IPS-18c (cell line): ENCODE measurements at regions not wholly inside any gene's neighbourhood (a gene's known extent, or its start where the extent isn't known, plus 50 kb on each side); places are given as distances from the start of the nearest gene placed in this dataset.
"Not testable (repeated sequence)": the region's sequence is repeated elsewhere in the genome, so short reads cannot be mapped to it uniquely, and the experiment has no call there.

Experiments used
- H3K4me3 ChIP-seq: 2 replicates; pipeline ENCODE4 v1.7.0; 2013; ENCODE audit warnings: low read depth, mild to moderate bottlenecking, low read length, moderate library complexity; ENCODE audit not compliant: insufficient read depth
- H3K9me3 ChIP-seq: one replicate; pipeline ENCODE4 v1.6.1; 2013; ENCODE audit warnings: mild to moderate bottlenecking, low read length, moderate library complexity; ENCODE audit not compliant: control insufficient read depth, insufficient read depth

GRCh38 chr7:115327326-115327725 is 405.4 kb downstream of the MDFIC start:
- Histone ChIP-seq H3K9me3 (no peaks in the 10 kb centered on the region), H3K4me3 (no peak overlapping the region)

GRCh38 chr7:115319541-115319940 is 397.6 kb downstream of the MDFIC start:
- Histone ChIP-seq H3K9me3 (no peaks in the 10 kb centered on the region), H3K4me3 (no peak overlapping the region)

- H3K9me3 ChIP-seq, H3K4me3 ChIP-seq: not testable (repeated sequence)
Measured at GRCh38 chr7:115310316-115310715, 388.4 kb downstream of the MDFIC start.

GRCh38 chr7:115306586-115306985 is 384.7 kb downstream of the MDFIC start:
- Histone ChIP-seq H3K9me3 (no peaks in the 10 kb centered on the region), H3K4me3 (no peak overlapping the region)

GRCh38 chr7:115300231-115300870 is 378.5 kb downstream of the MDFIC start:
- Histone ChIP-seq H3K9me3 (no peaks in the 10 kb centered on the region), H3K4me3 (no peak overlapping the region)

GRCh38 chr7:115299397-115300037 is 377.6 kb downstream of the MDFIC start:
- no peaks in the 10 kb centered on the region for H3K9me3 ChIP-seq
- H3K4me3 ChIP-seq, result no peak overlapping the region

- H3K4me3 ChIP-seq, result no peak overlapping the region
- H3K9me3 ChIP-seq, result no peaks in the 10 kb centered on the region
Measured at GRCh38 chr7:115297656-115298055, 375.8 kb downstream of the MDFIC start.

GRCh38 chr7:115293628-115294240 is 371.8 kb downstream of the MDFIC start:
- Histone ChIP-seq H3K9me3 (no peaks in the 10 kb centered on the region), H3K4me3 (no peak overlapping the region)

- H3K9me3 ChIP-seq, result no peaks in the 10 kb centered on the region
- H3K4me3 ChIP-seq, result no peak overlapping the region
Measured at GRCh38 chr7:115292381-115292780, 370.5 kb downstream of the MDFIC start.

GRCh38 chr7:115289971-115290370 is 368.1 kb downstream of the MDFIC start:
- Histone ChIP-seq H3K9me3 (no peaks in the 10 kb centered on the region), H3K4me3 (no peak overlapping the region)

GRCh38 chr7:115276791-115277190 is 354.9 kb downstream of the MDFIC start:
- H3K4me3 ChIP-seq, result no peak overlapping the region

GRCh38 chr7:115273855-115274254 is 352.0 kb downstream of the MDFIC start:
- H3K9me3 ChIP-seq, result not testable (repeated sequence)

More at GRCh38 chr7:115276791-115277190, 354.9 kb downstream of the MDFIC start:
- H3K9me3 ChIP-seq, result no peaks in the 10 kb centered on the region

GRCh38 chr7:115273139-115273772 is 351.4 kb downstream of the MDFIC start:
- H3K4me3 ChIP-seq, result no peak overlapping the region
- H3K9me3 ChIP-seq, result no peaks in the 10 kb centered on the region

More at GRCh38 chr7:115273855-115274254, 352.0 kb downstream of the MDFIC start:
- H3K4me3 ChIP-seq, result not testable (repeated sequence)

- no peaks in the 10 kb centered on the region for H3K9me3 ChIP-seq
Measured at GRCh38 chr7:115271332-115272235, 349.7 kb downstream of the MDFIC start.

GRCh38 chr7:115269486-115269885 is 347.6 kb downstream of the MDFIC start:
- no peak overlapping the region for H3K4me3 ChIP-seq

More at GRCh38 chr7:115271332-115272235, 349.7 kb downstream of the MDFIC start:
- no peak overlapping the region for H3K4me3 ChIP-seq

GRCh38 chr7:115267503-115267902 is 345.6 kb downstream of the MDFIC start:
- H3K4me3 ChIP-seq, result no peak overlapping the region
- no peaks in the 10 kb centered on the region for H3K9me3 ChIP-seq

More at GRCh38 chr7:115269486-115269885, 347.6 kb downstream of the MDFIC start:
- H3K9me3 ChIP-seq, result no peaks in the 10 kb centered on the region

- no peaks in the 10 kb centered on the region for H3K9me3 ChIP-seq
- no peak overlapping the region for H3K4me3 ChIP-seq
Measured at GRCh38 chr7:115260381-115260780, 338.5 kb downstream of the MDFIC start.
